IMR-90 (cell line): ENCODE measurements at regions not wholly inside any gene's neighbourhood (a gene's known extent, or its start where the extent isn't known, plus 50 kb on each side); places are given as distances from the start of the nearest gene placed in this dataset.

Experiments
- ATAC-seq: fragments of 200-7000 bp; cut with Tn5 transposase; 2 replicates; pipeline ENCODE4 v1.9.1; 2020; ENCODE audit warnings: low read depth, mild to moderate bottlenecking, moderate library complexity
- BruUV-seq: library from RNA; stranded (reverse); fragments of 400-500 nt; replicated peaks from 2 replicates; lab custom pipeline; 2021; lab: Mats Ljungman, UMichigan
- CTCF ChIA-PET: fragments of 300-600 bp; formaldehyde crosslinking; extraction: SDS; loops from one replicate; lab custom pipeline; 2021; ENCODE audit warnings: antibody characterized with exemption; lab: Yijun Ruan, JAX
- POLR2A ChIA-PET: fragments of 300-600 bp; sonication (Branson Sonifier 250); formaldehyde crosslinking; loops from one replicate; lab custom pipeline; 2022; ENCODE audit warnings: antibody characterized with exemption; ENCODE audit not compliant: unreplicated experiment; lab: Charles Lee
- DNase-seq: peaks from one replicate; pipeline ENCODE4 v3.0.0; 2013
- H2AFZ ChIP-seq: replicated peaks from 2 replicates; pipeline ENCODE3; 2013; ENCODE audit warnings: low read length, mild to moderate bottlenecking; ENCODE audit not compliant: poor library complexity
- H2AK5ac ChIP-seq: 2 replicates; pipeline ENCODE4 v1.6.1; 2013; ENCODE audit warnings: low read depth, low read length, inconsistent platforms
- H2AK9ac ChIP-seq: replicated peaks from 2 replicates; pipeline ENCODE3; 2013; ENCODE audit warnings: mild to moderate bottlenecking, low read depth, low read length, moderate library complexity; ENCODE audit not compliant: poor library complexity
- H2BK120ac ChIP-seq: 2 replicates; pipeline ENCODE4 v1.6.1; 2013; ENCODE audit warnings: low read depth, low read length, inconsistent platforms
- H2BK15ac ChIP-seq: 3 replicates; pipeline ENCODE4 v1.6.1; 2013; ENCODE audit warnings: low read depth, low read length, inconsistent platforms
- H2BK20ac ChIP-seq: 2 replicates; pipeline ENCODE4 v1.6.1; 2013; ENCODE audit warnings: low read depth, mild to moderate bottlenecking, inconsistent platforms, low read length, moderate library complexity
- H2BK5ac ChIP-seq: 2 replicates; pipeline ENCODE4 v1.6.1; 2013; ENCODE audit warnings: mild to moderate bottlenecking, low read depth, low read length, inconsistent platforms; ENCODE audit not compliant: poor library complexity, severe bottlenecking
- H3K14ac ChIP-seq: replicated peaks from 2 replicates; pipeline ENCODE4 v1.6.1; 2013; ENCODE audit warnings: low read depth, low read length, inconsistent platforms
- H3K18ac ChIP-seq: 2 replicates; pipeline ENCODE4 v1.6.1; 2013; ENCODE audit warnings: low read depth, low read length, control low read depth
- H3K23ac ChIP-seq: 2 replicates; pipeline ENCODE4 v1.6.1; 2013; ENCODE audit warnings: low read depth, low read length, inconsistent platforms
- H3K27ac ChIP-seq: 2 replicates; pipeline ENCODE4 v1.5.1; 2013; ENCODE audit warnings: mild to moderate bottlenecking, control low read depth, low read length; ENCODE audit not compliant: insufficient read depth
- H3K27me3 ChIP-seq: 2 replicates; pipeline ENCODE4 v1.6.1; 2013; ENCODE audit warnings: low read length; ENCODE audit not compliant: control insufficient read depth, insufficient read depth
- H3K36me3 ChIP-seq: 2 replicates; pipeline ENCODE4 v1.6.1; 2013; ENCODE audit warnings: low read length, mixed read lengths; ENCODE audit not compliant: control insufficient read depth, insufficient read depth
- H3K4ac ChIP-seq: 2 replicates; pipeline ENCODE4 v1.6.1; 2013; ENCODE audit warnings: low read depth, low read length, inconsistent platforms
- H3K4me1 ChIP-seq: 2 replicates; pipeline ENCODE4 v1.6.1; 2013; ENCODE audit warnings: low read length, mixed read lengths; ENCODE audit not compliant: control insufficient read depth, insufficient read depth
- H3K4me2 ChIP-seq: 2 replicates; pipeline ENCODE4 v1.6.1; 2013; ENCODE audit warnings: low read depth, mild to moderate bottlenecking, control low read depth, low read length, moderate library complexity
- H3K4me3 ChIP-seq: 2 replicates; pipeline ENCODE4 v1.5.1; 2013; ENCODE audit warnings: low read depth, mild to moderate bottlenecking, control low read depth, low read length, moderate library complexity; ENCODE audit not compliant: insufficient read depth
- H3K56ac ChIP-seq: 2 replicates; pipeline ENCODE4 v1.6.1; 2013; ENCODE audit warnings: low read length, inconsistent platforms; ENCODE audit not compliant: insufficient read depth; ENCODE audit errors: extremely low read depth
- H3K79me1 ChIP-seq, 2 experiments: 2 replicates each; pipeline ENCODE4 v1.6.1; 2013; ENCODE audit warnings: low read length in 2 of 2, inconsistent platforms in 1 of 2, low read depth in 1 of 2
- H3K9ac ChIP-seq: 2 replicates; pipeline ENCODE4 v1.6.1; 2013; ENCODE audit warnings: low read depth, low read length, control low read depth
- H3K9me1 ChIP-seq: 2 replicates; pipeline ENCODE4 v1.6.1; 2013; ENCODE audit warnings: low read length, inconsistent platforms; ENCODE audit not compliant: insufficient read depth
- H3K9me3 ChIP-seq: 2 replicates; pipeline ENCODE4 v1.6.1; 2013; ENCODE audit warnings: low read length; ENCODE audit not compliant: control insufficient read depth, insufficient read depth
- H4K20me1 ChIP-seq: 2 replicates; pipeline ENCODE4 v1.6.1; 2013; ENCODE audit warnings: low read length, inconsistent platforms; ENCODE audit not compliant: insufficient read depth
- H4K5ac ChIP-seq: 2 replicates; pipeline ENCODE4 v1.6.1; 2013; ENCODE audit warnings: mild to moderate bottlenecking, low read depth, low read length, control low read depth
- H4K8ac ChIP-seq, 2 experiments: 2 replicates each; pipeline ENCODE4 v1.6.1; 2013; ENCODE audit warnings: low read depth in 2 of 2, low read length in 2 of 2, control low read depth in 1 of 2, inconsistent platforms in 1 of 2
- H4K91ac ChIP-seq: 2 replicates; pipeline ENCODE4 v1.6.1; 2013; ENCODE audit warnings: low read depth, low read length, inconsistent platforms; ENCODE audit not compliant: insufficient read depth
- ELK1 ChIP-seq: fragments of 150-350 bp; IDR thresholded peaks from 2 replicates; pipeline ENCODE4 v1.6.1; 2016; ENCODE audit warnings: low read depth, mild to moderate bottlenecking, low read length, moderate library complexity, borderline replicate concordance
- FOS ChIP-seq: fragments of 150-350 bp; IDR thresholded peaks from 2 replicates; pipeline ENCODE4 v1.6.1; 2016; ENCODE audit warnings: low read depth, low read length
- POLR2A ChIP-seq: IDR thresholded peaks from 2 replicates; pipeline ENCODE4 v1.6.1; 2012; ENCODE audit warnings: mild to moderate bottlenecking, low read depth, low read length
- RCOR1 ChIP-seq: IDR thresholded peaks from 2 replicates; pipeline ENCODE4 v1.6.1; 2012; ENCODE audit warnings: mild to moderate bottlenecking, low read length, improper control_type of control experiment; ENCODE audit not compliant: insufficient replicate concordance
- SMC3 ChIP-seq: fragments of 150-350 bp; IDR thresholded peaks from 2 replicates; pipeline ENCODE4 v1.6.1; 2016; ENCODE audit warnings: low read depth, mild to moderate bottlenecking, antibody characterized with exemption, low read length, moderate library complexity
- USF2 ChIP-seq: fragments of 150-350 bp; IDR thresholded peaks from 2 replicates; pipeline ENCODE4 v1.6.1; 2017; ENCODE audit warnings: mild to moderate bottlenecking, antibody characterized with exemption, low read length, low read depth
- WGBS, 2 experiments: methylation state at CpG; one replicate each; pipeline versions ENCODE4 v1.1.5 to v1.1.7; 2013; ENCODE audit warnings: missing lambda C conversion rate in 2 of 2; ENCODE audit not compliant: insufficient read length in 1 of 2; ENCODE audit errors: extremely low coverage in 2 of 2; 5-methylcytosine and 5-hydroxymethylcytosine counted together
- dilution Hi-C: fragments of 300-500 bp; cut with HindIII; formaldehyde crosslinking; loops from one replicate; pipeline ENCODE4 v1.14.3; 2018; ENCODE audit warnings: low sequenced_read_pairs; ENCODE audit not compliant: unreplicated experiment
- in situ Hi-C: fragments of 300-500 bp; cut with MboI; formaldehyde crosslinking; loops from 3 replicates; pipeline ENCODE4 v1.14.3; 2019; ENCODE audit warnings: low sequenced_read_pairs, inconsistent platforms, mixed read lengths
- intact Hi-C: fragments of 100-400 bp; cut with micrococcal nuclease; formaldehyde crosslinking; loops from 2 replicates; pipeline ENCODE4 v1.10.0; 2022

- H3K14ac ChIP-seq, result no peak overlapping the region
- ATAC-seq, result no peak
- no peaks in the 10 kb centered on the region for H3K27me3 ChIP-seq
- TF ChIP-seq RCOR1, result no peak
- no peak for TF ChIP-seq SMC3
- no peak for TF ChIP-seq FOS
- no peak for TF ChIP-seq POLR2A
- TF ChIP-seq USF2, result no peak
- TF ChIP-seq ELK1, result no peak
- H4K5ac ChIP-seq, result no peak overlapping the region
- H2BK15ac ChIP-seq, result no peak overlapping the region
- H2AFZ ChIP-seq, result no peak overlapping the region
- H3K4me2 ChIP-seq, result no peak overlapping the region
- no peaks in the 10 kb centered on the region for H3K79me1 ChIP-seq
- H2BK5ac ChIP-seq, result no peak overlapping the region
- no peak overlapping the region for H3K9ac ChIP-seq
- ChIA-PET POLR2A (no interaction called here), CTCF (no interaction called here)
- H3K36me3 ChIP-seq, result no peaks in the 10 kb centered on the region
- no peak overlapping the region for H2BK20ac ChIP-seq
- no peak overlapping the region for H3K4ac ChIP-seq
- no peak overlapping the region for H2AK9ac ChIP-seq
- no peak for DNase-seq
- no peak overlapping the region for H3K4me3 ChIP-seq
- no peak overlapping the region for H3K56ac ChIP-seq
- H3K9me3 ChIP-seq, result no peaks in the 10 kb centered on the region
- dilution Hi-C loops, result no loop called here
- H2BK120ac ChIP-seq, result no peak overlapping the region
- no peaks in the 10 kb centered on the region for H4K20me1 ChIP-seq
- WGBS, 2 experiments, result no CpG with 5 or more reads among the region's 3 CpGs
- no peak overlapping the region for H3K18ac ChIP-seq
- H3K9me1 ChIP-seq, result no peaks in the 10 kb centered on the region
- H4K91ac ChIP-seq, result no peak overlapping the region
- intact Hi-C loops, result no loop called here
- H3K23ac ChIP-seq, result no peak overlapping the region
- no peak overlapping the region for H4K8ac ChIP-seq
- BruUV-seq, result no TSS peak
- no peaks in the 10 kb centered on the region for H3K4me1 ChIP-seq
- in situ Hi-C loops, result no loop called here
- no peak overlapping the region for H3K27ac ChIP-seq
- H2AK5ac ChIP-seq, result no peak overlapping the region
These were observed 791.4 kb upstream of the FANCL start for GRCh38 chr2:59032499-59032898.
